Neural progenitor cell (in vitro differentiated cells): ENCODE measurements at regions not wholly inside any gene's neighbourhood (a gene's known extent, or its start where the extent isn't known, plus 50 kb on each side); places are given as distances from the start of the nearest gene placed in this dataset.

Source experiments
- CTCF ChIP-seq: fragments of 200-600 bp; sonication (generic); IDR thresholded peaks from 2 replicates; pipeline ENCODE4 v1.5.1; 2017; ENCODE audit warnings: antibody characterized with exemption, mild to moderate bottlenecking
- EZH2 ChIP-seq: fragments of 200-600 bp; sonication (generic); IDR thresholded peaks from 2 replicates; pipeline ENCODE4 v1.6.1; 2017; ENCODE audit warnings: antibody characterized with exemption, mild to moderate bottlenecking, moderate library complexity

GRCh38 chr12:22938323-22938722 lies 313.4 kb downstream of the ETNK1 start:
- TF ChIP-seq CTCF (no peak), EZH2 (no peak)
